HepG2 (cell line): ENCODE measurements at regions not wholly inside any gene's neighbourhood (a gene's known extent, or its start where the extent isn't known, plus 50 kb on each side); places are given as distances from the start of the nearest gene placed in this dataset.

Experiments
- ATAC-seq: fragments of 200-7000 bp; cut with Tn5 transposase; 3 replicates; pipeline ENCODE4 v1.9.1; 2020; ENCODE audit warnings: mild to moderate bottlenecking, moderate library complexity
- BruUV-seq: library from RNA; stranded (reverse); fragments of 400-500 nt; replicated peaks from 2 replicates; lab custom pipeline; 2021; lab: Mats Ljungman, UMichigan
- CTCF ChIA-PET: fragments of 300-600 bp; formaldehyde crosslinking; extraction: SDS; loops from one replicate; lab custom pipeline; 2021; ENCODE audit warnings: low total read pairs, inconsistent platforms, low intra/inter-chr PET ratio; lab: Yijun Ruan, JAX
- POLR2A ChIA-PET: fragments of 350-600 bp; sonication (Branson Sonifier 250); formaldehyde crosslinking; loops from one replicate; lab custom pipeline; 2020; ENCODE audit warnings: antibody characterized with exemption, inconsistent platforms; lab: Yijun Ruan, JAX
- DNase-seq: peaks from one replicate; pipeline ENCODE4 v3.0.0-alpha.2; 2015; ENCODE audit warnings: low spot score
- FAIRE-seq: peaks from 3 replicates; lab custom pipeline; 2011; peaks lifted over from hg19 to GRCh38; lab: Jason Lieb, UNC
- H2AFZ ChIP-seq: one replicate; pipeline ENCODE4 v1.6.1; 2011; ENCODE audit warnings: low read length, inconsistent platforms
- H3K27ac ChIP-seq: fragments of 300-600 bp; 3 replicates; pipeline ENCODE4 v1.8.0; 2011; ENCODE audit warnings: mixed run types, mild to moderate bottlenecking, mixed read lengths, low read length, inconsistent platforms; ENCODE audit not compliant: insufficient read depth; ENCODE audit errors: extremely low read length
- H3K27me3 ChIP-seq, 2 experiments: fragments of 200-600 bp in 1 of 2; 2 replicates in 1 of 2; 3 replicates in 1 of 2; pipeline versions ENCODE4 v1.6.0 to v1.8.0; 2011; ENCODE audit warnings: low read length in 2 of 2, mild to moderate bottlenecking in 2 of 2, moderate library complexity in 2 of 2, inconsistent platforms in 1 of 2; ENCODE audit not compliant: insufficient read depth in 2 of 2, control insufficient read depth in 1 of 2
- H3K36me3 ChIP-seq, 2 experiments: fragments of 200-600 bp in 1 of 2; replicated peaks in 1 of 2; 2 replicates in 1 of 2; 3 replicates in 1 of 2; pipeline versions ENCODE4 v1.5.1 to v1.8.0; 2011; ENCODE audit warnings: low read length in 2 of 2, inconsistent platforms in 1 of 2; ENCODE audit not compliant: insufficient read depth in 2 of 2, control insufficient read depth in 1 of 2
- H3K4me1 ChIP-seq: 2 replicates; pipeline ENCODE4 v1.5.1; 2012; ENCODE audit warnings: low read length, inconsistent platforms; ENCODE audit not compliant: insufficient read depth
- H3K4me2 ChIP-seq: 2 replicates; pipeline ENCODE4 v1.6.0; 2011; ENCODE audit warnings: low read depth, low read length, inconsistent platforms
- H3K4me3 ChIP-seq, 3 experiments: fragments of 200-600 bp in 1 of 3; sonication (generic), shearing (Covaris generic) in 1 of 3; replicated peaks in 1 of 3; 2 replicates each; pipeline ENCODE4 v1.5.1; 2011 to 2016; ENCODE audit warnings: low read length in 3 of 3, inconsistent platforms in 2 of 3, low read depth in 2 of 3, mild to moderate bottlenecking in 2 of 3, control low read depth in 1 of 3, mixed read lengths in 1 of 3; ENCODE audit not compliant: insufficient read depth in 1 of 3
- H3K79me2 ChIP-seq: one replicate; pipeline ENCODE4 v1.6.1; 2011; ENCODE audit warnings: low read length, inconsistent platforms; ENCODE audit not compliant: insufficient read depth
- H3K9ac ChIP-seq: 2 replicates; pipeline ENCODE4 v1.6.0; 2011; ENCODE audit warnings: mild to moderate bottlenecking, low read depth, low read length, inconsistent platforms; ENCODE audit not compliant: insufficient read depth
- H3K9me3 ChIP-seq: 2 replicates; pipeline ENCODE4 v1.5.1; 2012; ENCODE audit warnings: mild to moderate bottlenecking, low read length
- H4K20me1 ChIP-seq: 2 replicates; pipeline ENCODE4 v1.6.0; 2011; ENCODE audit warnings: inconsistent platforms, mild to moderate bottlenecking, low read length, moderate library complexity; ENCODE audit not compliant: insufficient read depth
- ATF7-NPFF ChIP-seq: sonication (generic); formaldehyde crosslinking; IDR thresholded peaks from 2 replicates; pipeline ENCODE4 v1.8.1; 2023; ENCODE audit warnings: mild to moderate bottlenecking, low read depth, missing genetic modification reagents, moderate library complexity
- GATA4 ChIP-seq: sonication (generic); IDR thresholded peaks from 2 replicates; pipeline ENCODE4 v1.6.1; 2016; ENCODE audit warnings: antibody characterized with exemption, low read depth, borderline replicate concordance
- KDM6A ChIP-seq: IDR thresholded peaks from 2 replicates; pipeline ENCODE4 v1.6.1; 2016; ENCODE audit warnings: low read depth
- MAFK ChIP-seq, 2 experiments: IDR thresholded peaks in 1 of 2; conservative IDR thresholded peaks in 1 of 2; 2 replicates each; pipeline ENCODE4 v1.6.1; 2011; ENCODE audit warnings: improper control_type of control experiment in 2 of 2, low read length in 2 of 2
- MTA1 ChIP-seq: sonication (generic); formaldehyde crosslinking; IDR thresholded peaks from 2 replicates; pipeline ENCODE4 v1.4.0; 2020; ENCODE audit warnings: missing genetic modification reagents, mild to moderate bottlenecking, borderline replicate concordance
- NR2F2 ChIP-seq: IDR thresholded peaks from 2 replicates; pipeline ENCODE4 v1.6.1; 2012; ENCODE audit warnings: low read depth, inconsistent platforms, borderline replicate concordance
- PHF5A ChIP-seq: IDR thresholded peaks from one replicate; pipeline ENCODE4 v1.6.1; 2018; ENCODE audit warnings: low read depth, missing genetic modification reagents; ENCODE audit not compliant: unreplicated experiment
- PLRG1 ChIP-seq: fragments of 450-650 bp; conservative IDR thresholded peaks from 2 replicates; pipeline ENCODE4 v1.6.1; 2016
- PRMT3 ChIP-seq: sonication (generic); formaldehyde crosslinking; IDR thresholded peaks from 2 replicates; pipeline ENCODE4 v1.8.1; 2022; ENCODE audit warnings: low read depth, mild to moderate bottlenecking, moderate library complexity, missing genetic modification reagents, borderline replicate concordance
- RBAK ChIP-seq: sonication (generic); formaldehyde crosslinking; IDR thresholded peaks from 2 replicates; pipeline ENCODE4 v1.5.1; 2020; ENCODE audit warnings: mild to moderate bottlenecking, missing genetic modification reagents
- RBM22 ChIP-seq: fragments of 200-400 bp; formaldehyde crosslinking; optimal IDR thresholded peaks from 2 replicates; pipeline ENCODE3; 2017; ENCODE audit warnings: mild to moderate bottlenecking, low read length, moderate library complexity
- SMAD3 ChIP-seq: sonication (generic); formaldehyde crosslinking; IDR thresholded peaks from 2 replicates; pipeline ENCODE4 v1.4.0; 2020; ENCODE audit warnings: missing genetic modification reagents
- SMARCE1 ChIP-seq: fragments of 450-650 bp; IDR thresholded peaks from 2 replicates; pipeline ENCODE4 v1.6.1; 2017; ENCODE audit warnings: borderline replicate concordance
- SMC3 ChIP-seq: IDR thresholded peaks from 2 replicates; pipeline ENCODE4 v1.6.1; 2011; ENCODE audit warnings: low read length, improper control_type of control experiment
- ZBTB20 ChIP-seq: sonication (generic); formaldehyde crosslinking; IDR thresholded peaks from 2 replicates; pipeline ENCODE4 v1.8.1; 2023; ENCODE audit warnings: missing genetic modification reagents, low read depth, mild to moderate bottlenecking, borderline replicate concordance
- ZEB1 ChIP-seq: IDR thresholded peaks from 2 replicates; pipeline ENCODE4 v1.6.1; 2012; ENCODE audit warnings: mild to moderate bottlenecking, low read depth, inconsistent platforms; ENCODE audit not compliant: insufficient replicate concordance
- ZNF230 ChIP-seq: sonication (generic); formaldehyde crosslinking; IDR thresholded peaks from 2 replicates; pipeline ENCODE4 v1.4.0; 2020; ENCODE audit warnings: mild to moderate bottlenecking, missing genetic modification reagents
- ZNF713 ChIP-seq: sonication (generic); formaldehyde crosslinking; IDR thresholded peaks from 2 replicates; pipeline ENCODE4 v1.4.0; 2020; ENCODE audit warnings: mild to moderate bottlenecking, missing genetic modification reagents
- ZNF792 ChIP-seq: IDR thresholded peaks from 2 replicates; pipeline ENCODE4 v1.6.1; 2016
- WGBS: methylation state at CpG from one replicate; pipeline ENCODE4 v1.1.6; 2017; ENCODE audit warnings: low lambda C conversion rate; 5-methylcytosine and 5-hydroxymethylcytosine counted together
- in situ Hi-C: cut with HindIII; loops from 2 replicates; pipeline ENCODE4 v1.10.0; 2017; ENCODE audit warnings: low pct_unique_long_range_greater_than_20kb; ENCODE audit not compliant: extremely low pct_ligation_motif_present
- intact Hi-C: fragments of 100-400 bp; cut with micrococcal nuclease; formaldehyde crosslinking; loops from one replicate; pipeline ENCODE4 v1.10.0; 2022; ENCODE audit not compliant: unreplicated experiment
- TF ChIP-seq, protein P1 (sequence below): sonication (generic); formaldehyde crosslinking; IDR thresholded peaks from 2 replicates; pipeline ENCODE4 v1.4.0; 2020; ENCODE audit warnings: missing genetic modification reagents, borderline replicate concordance

DNA sequence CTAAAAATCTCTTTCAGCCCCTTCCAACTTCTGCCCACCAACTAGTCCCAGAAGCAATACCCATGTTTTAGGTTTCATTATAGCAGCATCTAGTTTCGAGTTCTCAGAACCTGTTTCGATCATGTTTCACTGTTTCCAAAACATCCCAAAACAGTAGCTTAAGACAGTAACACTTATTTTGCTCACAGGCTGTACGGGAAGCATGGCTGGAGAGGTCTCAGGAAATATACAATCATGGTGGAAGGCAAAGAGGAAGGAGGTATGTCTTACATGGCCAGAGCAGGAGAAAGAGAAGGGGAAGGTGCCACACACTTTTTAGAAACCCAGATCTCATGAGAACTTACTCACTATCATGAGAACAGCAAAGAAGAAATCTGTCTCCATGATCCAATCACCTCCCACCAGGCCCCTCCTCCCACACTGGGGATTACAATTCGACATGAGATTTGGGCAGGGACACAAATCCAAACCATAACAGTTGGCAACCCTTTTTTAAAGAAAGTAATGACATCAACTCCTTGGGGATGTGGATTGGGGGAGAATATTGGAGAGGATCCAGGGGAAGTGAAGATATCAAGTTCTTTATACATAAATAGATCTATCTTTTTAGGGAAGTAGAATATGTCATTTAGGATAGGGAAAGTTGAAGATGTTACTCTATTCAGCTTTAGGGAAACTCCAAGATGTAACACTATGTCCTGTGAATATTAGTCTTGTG, 269.9 kb upstream of the PLEKHG7 start:
- no peaks in the 10 kb centered on the region for H3K4me1 ChIP-seq
- no peaks in the 10 kb centered on the region for H3K79me2 ChIP-seq
- no peak overlapping the region for H2AFZ ChIP-seq
- POLR2A ChIA-PET = no interaction called here
- no peaks in the 10 kb centered on the region for H3K9me3 ChIP-seq
- no peak for DNase-seq
- H3K4me3 ChIP-seq = no peak overlapping the region
- CTCF ChIA-PET = no interaction called here
- intact Hi-C loops = no loop called here
- no peak for ATAC-seq
- H3K9ac ChIP-seq = no peak overlapping the region
- no peaks in the 10 kb centered on the region for H3K27me3 ChIP-seq
- H4K20me1 ChIP-seq = no peaks in the 10 kb centered on the region
- no peak overlapping the region for H3K27ac ChIP-seq
- FAIRE-seq = no peak
- H3K4me2 ChIP-seq = no peak overlapping the region
- 3% methylated on average over 4 of the region's 4 CpGs for WGBS
- no peaks in the 10 kb centered on the region for H3K36me3 ChIP-seq
- in situ Hi-C loops = no loop called here
- TF ChIP-seq ZBTB20 (CRISPR knock-in tag) (no peak), ZNF792 (no peak), MTA1 (CRISPR knock-in tag) (no peak), KDM6A (CRISPR knock-in tag) (no peak), SMC3 (no peak), NR2F2 (no peak), ATF7-NPFF (CRISPR knock-in tag) (no peak)
- no TSS peak for BruUV-seq

DNA sequence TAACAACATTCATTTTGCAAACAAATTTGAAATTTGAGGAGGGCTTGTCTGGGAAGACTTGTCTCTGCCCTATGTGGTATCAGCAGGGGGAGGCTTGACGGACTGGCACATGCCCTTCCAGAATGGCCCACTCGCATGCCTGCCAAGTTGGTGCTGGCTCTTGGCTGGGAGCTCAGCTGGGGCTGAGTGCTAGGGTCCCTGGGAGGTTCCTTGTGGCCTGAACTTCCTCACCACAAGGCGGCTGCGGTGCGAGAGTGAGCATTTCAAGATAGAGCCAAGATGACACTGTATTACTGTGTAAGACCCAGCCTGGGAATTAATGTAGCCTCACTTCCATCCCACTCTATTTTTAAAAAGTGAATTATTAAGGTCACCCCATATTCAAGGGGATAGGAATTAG, 271.6 kb upstream of the PLEKHG7 start:
- H3K9me3 ChIP-seq = no peaks in the 10 kb centered on the region
- no peak overlapping the region for H3K4me3 ChIP-seq
- FAIRE-seq = no peak
- H3K4me1 ChIP-seq = no peaks in the 10 kb centered on the region
- ChIA-PET POLR2A (no interaction called here), CTCF (no interaction called here)
- DNase-seq = no peak
- H3K36me3 ChIP-seq = no peaks in the 10 kb centered on the region
- BruUV-seq = no TSS peak
- in situ Hi-C loops (no loop called here), intact Hi-C loops (no loop called here)
- no peaks in the 10 kb centered on the region for H4K20me1 ChIP-seq
- H3K27me3 ChIP-seq = no peaks in the 10 kb centered on the region
- H3K4me2 ChIP-seq = no peak overlapping the region
- ATAC-seq = no peak
- WGBS = 39% methylated on average over 3 of the region's 5 CpGs
- H3K9ac ChIP-seq = no peak overlapping the region
- no peak overlapping the region for H3K27ac ChIP-seq
- no peaks in the 10 kb centered on the region for H3K79me2 ChIP-seq
- no peak overlapping the region for H2AFZ ChIP-seq
- TF ChIP-seq RBAK (CRISPR knock-in tag) (no peak), ZEB1 (no peak), ZNF713 (CRISPR knock-in tag) (no peak), ZNF230 (CRISPR knock-in tag) (no peak), PRMT3 (CRISPR knock-in tag) (no peak), MAFK (conservative IDR thresholded peaks at IDR 0.05 in 1 of 2, IDR thresholded peaks at IDR 0.05 in 1 of 2; ENCODE audit: low read length in 2 of 2) (no peak), SMARCE1 (no peak), PHF5A (CRISPR knock-in tag) (no peak), RBM22 (no peak), PLRG1 (no peak), GATA4 (no peak), SMAD3 (no peak)
- TF ChIP-seq, protein P1, sequence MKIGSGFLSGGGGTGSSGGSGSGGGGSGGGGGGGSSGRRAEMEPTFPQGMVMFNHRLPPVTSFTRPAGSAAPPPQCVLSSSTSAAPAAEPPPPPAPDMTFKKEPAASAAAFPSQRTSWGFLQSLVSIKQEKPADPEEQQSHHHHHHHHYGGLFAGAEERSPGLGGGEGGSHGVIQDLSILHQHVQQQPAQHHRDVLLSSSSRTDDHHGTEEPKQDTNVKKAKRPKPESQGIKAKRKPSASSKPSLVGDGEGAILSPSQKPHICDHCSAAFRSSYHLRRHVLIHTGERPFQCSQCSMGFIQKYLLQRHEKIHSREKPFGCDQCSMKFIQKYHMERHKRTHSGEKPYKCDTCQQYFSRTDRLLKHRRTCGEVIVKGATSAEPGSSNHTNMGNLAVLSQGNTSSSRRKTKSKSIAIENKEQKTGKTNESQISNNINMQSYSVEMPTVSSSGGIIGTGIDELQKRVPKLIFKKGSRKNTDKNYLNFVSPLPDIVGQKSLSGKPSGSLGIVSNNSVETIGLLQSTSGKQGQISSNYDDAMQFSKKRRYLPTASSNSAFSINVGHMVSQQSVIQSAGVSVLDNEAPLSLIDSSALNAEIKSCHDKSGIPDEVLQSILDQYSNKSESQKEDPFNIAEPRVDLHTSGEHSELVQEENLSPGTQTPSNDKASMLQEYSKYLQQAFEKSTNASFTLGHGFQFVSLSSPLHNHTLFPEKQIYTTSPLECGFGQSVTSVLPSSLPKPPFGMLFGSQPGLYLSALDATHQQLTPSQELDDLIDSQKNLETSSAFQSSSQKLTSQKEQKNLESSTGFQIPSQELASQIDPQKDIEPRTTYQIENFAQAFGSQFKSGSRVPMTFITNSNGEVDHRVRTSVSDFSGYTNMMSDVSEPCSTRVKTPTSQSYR = no peak
